ENCODE measurements at regions not wholly inside any gene's neighbourhood (a gene's known extent, or its start where the extent isn't known, plus 50 kb on each side); places are given as distances from the start of the nearest gene placed in this dataset.

DNA sequence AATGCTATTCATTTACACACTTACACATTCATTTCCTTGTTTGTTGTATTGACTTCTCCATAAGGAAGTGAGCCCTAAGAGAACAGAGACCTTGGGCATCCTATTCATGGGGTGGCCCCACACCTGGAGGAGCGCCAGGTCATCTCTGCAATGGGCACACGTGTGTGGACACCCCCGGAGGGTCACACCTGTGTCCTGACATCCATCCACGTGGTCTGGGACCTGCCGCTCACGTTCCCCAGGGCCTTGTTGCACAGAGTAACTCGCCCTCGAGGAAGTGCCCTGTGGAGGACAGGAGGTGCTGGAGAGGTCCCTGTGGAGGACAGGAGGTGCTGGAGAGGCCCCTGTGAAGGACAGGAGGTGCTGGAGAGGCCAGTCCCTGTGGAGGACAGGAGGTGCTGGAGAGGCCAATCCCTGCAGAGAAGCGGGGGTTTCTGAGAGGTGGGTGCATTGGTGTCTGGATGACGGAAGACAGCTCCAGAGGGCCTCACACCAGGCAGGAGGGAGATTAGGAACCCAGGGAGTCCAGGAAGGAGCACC is 73.2 kb upstream of the GPC1 start:
- TF ChIP-seq, protein P1, sequence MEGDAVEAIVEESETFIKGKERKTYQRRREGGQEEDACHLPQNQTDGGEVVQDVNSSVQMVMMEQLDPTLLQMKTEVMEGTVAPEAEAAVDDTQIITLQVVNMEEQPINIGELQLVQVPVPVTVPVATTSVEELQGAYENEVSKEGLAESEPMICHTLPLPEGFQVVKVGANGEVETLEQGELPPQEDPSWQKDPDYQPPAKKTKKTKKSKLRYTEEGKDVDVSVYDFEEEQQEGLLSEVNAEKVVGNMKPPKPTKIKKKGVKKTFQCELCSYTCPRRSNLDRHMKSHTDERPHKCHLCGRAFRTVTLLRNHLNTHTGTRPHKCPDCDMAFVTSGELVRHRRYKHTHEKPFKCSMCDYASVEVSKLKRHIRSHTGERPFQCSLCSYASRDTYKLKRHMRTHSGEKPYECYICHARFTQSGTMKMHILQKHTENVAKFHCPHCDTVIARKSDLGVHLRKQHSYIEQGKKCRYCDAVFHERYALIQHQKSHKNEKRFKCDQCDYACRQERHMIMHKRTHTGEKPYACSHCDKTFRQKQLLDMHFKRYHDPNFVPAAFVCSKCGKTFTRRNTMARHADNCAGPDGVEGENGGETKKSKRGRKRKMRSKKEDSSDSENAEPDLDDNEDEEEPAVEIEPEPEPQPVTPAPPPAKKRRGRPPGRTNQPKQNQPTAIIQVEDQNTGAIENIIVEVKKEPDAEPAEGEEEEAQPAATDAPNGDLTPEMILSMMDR (IDR thresholded peaks at IDR 0.05; ENCODE audit: insufficient read depth, low read depth, low read length, missing control alignments): no peak
- no peak overlapping the region for H3K4me3 ChIP-seq (ENCODE audit: low read length)
- DNase-seq (ENCODE audit: low read depth): no peak

DNA sequence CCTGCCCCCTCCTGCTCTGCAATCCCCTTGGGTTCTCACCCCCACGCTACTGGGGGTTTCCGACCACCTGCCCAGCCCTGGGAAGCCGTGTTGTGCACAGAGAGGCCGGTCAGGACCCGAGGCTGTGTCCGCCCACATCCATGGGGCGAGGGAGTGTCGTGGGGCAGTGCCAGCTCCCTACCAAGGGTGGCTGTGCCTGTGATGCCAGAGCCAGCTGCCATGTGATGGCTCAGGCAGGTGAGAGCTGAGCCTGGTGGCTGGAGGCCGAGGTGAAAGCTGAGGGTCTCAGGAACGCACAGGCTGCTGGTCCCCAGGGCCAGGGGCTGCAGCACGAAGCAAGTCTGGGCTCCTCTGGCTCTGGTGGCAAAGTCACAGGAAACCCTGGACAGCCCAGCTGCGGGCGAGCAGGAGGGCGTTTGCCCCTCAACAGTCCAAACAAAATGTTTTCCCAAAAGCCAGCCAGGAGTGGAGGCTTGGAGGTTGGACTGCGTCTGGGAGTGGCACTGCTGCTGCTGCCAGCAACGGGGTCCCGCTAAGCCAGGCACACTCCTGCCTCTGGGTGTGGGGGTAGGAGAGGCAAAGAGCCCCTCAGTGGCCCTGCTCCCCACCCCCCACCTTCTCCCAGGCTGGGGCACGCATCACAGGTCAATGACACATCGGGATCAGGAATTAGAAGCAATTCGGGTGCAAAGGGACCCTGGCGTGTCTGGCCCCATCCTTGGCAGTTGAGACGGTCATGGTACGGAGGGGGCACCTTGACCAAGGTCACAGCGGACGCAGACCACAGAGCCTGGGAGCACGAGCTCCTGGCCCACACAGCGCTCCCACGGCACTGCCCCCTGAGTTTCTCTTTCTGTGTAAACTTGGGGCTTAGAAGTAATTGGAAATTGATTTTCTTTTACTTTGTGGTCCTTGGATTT is 72.4 kb upstream of the GPC1 start:
- H3K4me3 ChIP-seq (ENCODE audit: low read length): no peak overlapping the region
- TF ChIP-seq, protein P1 (IDR thresholded peaks at IDR 0.05; ENCODE audit: insufficient read depth, low read depth, low read length, missing control alignments): no peak
- DNase-seq (ENCODE audit: low read depth): no peak

DNA sequence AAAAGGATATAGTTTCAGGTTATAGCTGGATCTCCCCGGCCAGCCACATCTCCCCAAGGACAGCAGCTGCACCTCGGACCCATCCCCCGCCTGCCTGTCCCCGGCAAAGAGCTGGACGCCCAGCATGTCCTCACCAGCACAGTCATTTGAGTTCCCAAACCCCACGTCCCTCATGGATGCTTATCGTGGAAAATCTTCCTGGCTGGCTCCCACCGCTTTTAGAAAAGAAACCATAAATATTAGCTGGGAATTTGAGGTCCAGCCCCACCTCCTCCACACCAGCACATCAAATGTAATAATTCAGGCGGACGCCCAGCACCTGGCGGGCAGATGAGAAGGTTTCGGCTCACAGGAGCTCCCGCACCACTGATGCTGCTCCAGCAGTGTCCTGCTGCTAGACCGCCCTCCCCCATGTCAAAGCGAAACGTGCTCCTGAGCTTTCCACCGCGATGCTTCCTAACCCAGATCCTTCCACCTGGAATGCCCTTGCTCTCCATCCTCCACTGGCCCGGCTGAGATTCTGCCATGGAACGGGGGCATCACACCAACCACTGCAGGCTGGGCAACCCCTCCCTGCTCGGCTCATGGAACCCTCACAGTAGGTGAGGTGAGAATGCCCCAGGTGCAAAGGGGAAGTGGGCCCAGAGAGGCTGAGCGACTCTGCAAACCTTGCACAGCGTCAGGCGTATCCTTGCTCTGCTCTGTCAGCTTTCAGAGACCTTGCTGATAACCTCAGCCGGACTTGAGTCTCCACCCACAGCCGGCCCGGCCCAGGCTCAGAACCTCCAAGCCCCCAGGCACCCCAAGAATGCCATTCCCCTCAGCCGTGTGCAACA is 71.5 kb upstream of the GPC1 start:
- TF ChIP-seq, protein P1 (IDR thresholded peaks at IDR 0.05; ENCODE audit: insufficient read depth, low read depth, low read length, missing control alignments): no peak
- H3K4me3 ChIP-seq (ENCODE audit: low read length): no peak overlapping the region
- DNase-seq (ENCODE audit: low read depth): no peak

DNA sequence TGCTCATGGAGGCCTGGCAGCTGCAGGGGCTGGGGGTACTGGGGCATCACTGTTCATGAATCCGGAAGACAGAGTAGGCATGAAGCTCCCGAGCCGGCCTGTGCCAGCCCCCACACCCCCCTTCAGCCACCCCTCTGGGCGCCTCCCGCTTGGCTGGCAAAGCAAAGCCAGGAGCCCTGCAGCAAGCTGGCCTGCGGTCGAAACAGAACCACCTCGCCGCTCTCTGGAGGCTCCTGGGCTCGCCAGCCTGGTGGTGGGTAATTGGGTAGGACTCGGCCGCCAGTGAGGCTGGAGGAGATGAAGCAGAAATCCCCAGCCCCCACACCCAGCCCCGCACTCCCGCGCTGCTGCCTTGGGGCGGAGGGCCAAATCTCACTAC is 70.9 kb upstream of the GPC1 start:
- TF ChIP-seq, protein P1 (IDR thresholded peaks at IDR 0.05; ENCODE audit: insufficient read depth, low read depth, low read length, missing control alignments): no peak
- no peak overlapping the region for H3K4me3 ChIP-seq (ENCODE audit: low read length)
- no peak for DNase-seq (ENCODE audit: low read depth)

DNA sequence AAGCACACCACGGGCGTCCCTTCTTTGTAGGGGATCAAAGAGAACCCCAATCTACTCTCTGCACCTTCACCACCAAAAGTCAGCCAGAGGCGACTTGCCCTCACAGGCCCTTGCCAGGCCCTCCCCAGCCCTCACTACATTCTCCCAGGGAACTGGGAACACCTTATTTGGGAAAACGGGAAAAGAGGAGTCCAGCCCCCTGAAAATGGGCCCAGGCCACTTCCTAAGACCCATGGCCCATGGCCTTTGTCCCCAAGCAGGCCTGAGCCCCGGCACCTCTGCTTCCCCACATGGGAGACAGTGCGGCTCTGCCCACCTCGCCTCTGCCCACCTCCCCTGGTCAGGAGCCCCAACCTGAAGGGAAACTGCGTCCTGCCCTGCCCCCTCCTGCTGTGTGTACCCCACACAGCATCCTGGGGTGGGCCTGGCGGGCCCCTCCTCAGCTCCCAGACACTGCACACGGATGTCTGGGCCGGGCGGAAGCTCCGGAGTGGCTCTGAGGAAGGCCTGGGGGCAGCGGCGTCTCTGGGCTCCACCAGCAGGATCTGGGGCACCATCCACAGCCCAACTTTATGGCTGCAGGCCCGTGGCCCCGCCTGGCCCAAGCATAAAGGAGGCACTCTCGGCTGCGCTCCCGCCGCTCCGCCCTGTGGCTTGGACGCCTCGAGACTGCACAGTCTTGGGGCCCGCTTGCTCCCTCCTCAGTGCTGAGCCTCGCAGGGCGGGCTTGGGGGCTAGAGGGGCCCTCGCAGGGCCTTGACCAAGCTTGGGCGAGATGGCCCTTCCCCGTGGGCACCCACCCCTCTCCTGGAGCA is 70.3 kb upstream of the GPC1 start:
- no peak overlapping the region for H3K4me3 ChIP-seq (ENCODE audit: low read length)
- TF ChIP-seq, protein P1 (IDR thresholded peaks at IDR 0.05; ENCODE audit: insufficient read depth, low read depth, low read length, missing control alignments): no peak
- no peak for DNase-seq (ENCODE audit: low read depth)

DNA sequence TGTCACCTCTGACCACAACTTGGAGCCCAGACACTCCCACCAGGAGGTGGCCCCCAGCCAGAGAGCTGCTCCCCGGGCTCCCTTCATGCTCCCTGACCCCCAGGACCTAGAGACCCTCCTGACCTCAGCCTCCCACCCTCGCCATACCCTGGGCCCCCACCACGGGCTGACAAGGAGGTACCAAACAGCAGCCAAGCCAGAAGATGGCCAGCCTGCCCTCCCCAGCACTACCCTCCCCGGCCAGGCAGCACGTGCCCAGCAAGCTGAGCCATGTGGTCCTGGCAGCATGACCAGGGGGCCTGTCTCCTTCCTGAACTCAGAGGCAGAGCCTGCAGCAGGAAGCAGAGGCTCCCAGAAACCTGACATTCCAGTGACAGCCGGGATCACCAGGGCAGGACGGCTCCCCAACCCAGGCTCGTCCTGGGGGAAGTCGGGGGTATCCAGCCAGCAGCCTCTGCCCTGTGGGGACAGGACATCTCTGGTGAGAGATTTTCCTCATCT is 69.4 kb upstream of the GPC1 start:
- TF ChIP-seq, protein P1 (IDR thresholded peaks at IDR 0.05; ENCODE audit: insufficient read depth, low read depth, low read length, missing control alignments): no peak

More for the DNA sequence above, 69.4 kb upstream of the GPC1 start:
- no peak for DNase-seq (ENCODE audit: low read depth)
- no peak overlapping the region for H3K4me3 ChIP-seq (ENCODE audit: low read length)

Data from epithelial cell of esophagus (primary cell).